GM19467 (cell line): ENCODE measurements at regions not wholly inside any gene's neighbourhood (a gene's known extent, or its start where the extent isn't known, plus 50 kb on each side); places are given as distances from the start of the nearest gene placed in this dataset.
"Not testable (repeated sequence)": the region's sequence is repeated elsewhere in the genome, so short reads cannot be mapped to it uniquely, and the experiment has no call there.

ENCODE experiments used
- ATAC-seq: cut with Tn5 transposase; IDR thresholded peaks from one replicate; pipeline ENCODE4 v1.9.1; 2021; ENCODE audit warnings: mild to moderate bottlenecking, moderate library complexity; ENCODE audit not compliant: unreplicated experiment

DNA sequence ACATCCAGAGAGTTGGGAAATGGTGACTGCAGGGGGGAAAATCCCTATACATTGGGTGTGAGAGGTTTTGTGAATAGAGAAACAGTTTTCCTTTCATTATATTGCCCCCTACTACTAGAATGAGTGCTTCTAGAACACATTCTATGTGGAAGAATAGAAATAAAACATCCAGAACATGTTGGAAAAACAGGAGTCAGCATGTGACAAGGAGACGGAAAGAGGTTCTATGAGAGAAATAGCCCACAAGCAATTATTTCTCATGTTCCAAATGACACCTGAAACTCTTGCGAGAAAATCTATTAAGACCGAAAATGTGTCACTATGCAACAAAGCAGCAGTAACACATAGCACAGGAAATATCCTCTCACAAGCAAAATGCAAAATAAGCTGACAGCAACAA lies 202.7 kb upstream of the SPOPL start:
- peak; percentile 66 for ATAC-seq

DNA sequence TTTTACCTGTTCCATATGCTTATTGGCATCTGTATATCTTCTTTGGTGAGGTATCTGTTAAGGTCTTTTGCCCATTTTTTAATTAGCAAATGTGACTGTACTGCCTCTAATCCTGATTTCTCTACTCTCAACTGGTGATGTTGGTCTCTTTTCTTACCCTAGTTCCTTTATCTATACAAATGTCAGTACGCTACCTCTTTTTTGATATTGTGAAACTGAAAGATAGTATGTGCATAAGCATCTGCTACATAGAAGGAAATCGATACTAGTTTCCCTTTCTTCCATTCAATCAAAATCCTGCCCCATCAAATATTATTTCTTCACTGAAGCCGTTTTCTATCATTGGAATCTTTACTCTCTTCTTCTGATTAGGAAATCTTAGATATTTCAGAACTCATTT lies 194.9 kb upstream of the SPOPL start:
- ATAC-seq = no peak

DNA sequence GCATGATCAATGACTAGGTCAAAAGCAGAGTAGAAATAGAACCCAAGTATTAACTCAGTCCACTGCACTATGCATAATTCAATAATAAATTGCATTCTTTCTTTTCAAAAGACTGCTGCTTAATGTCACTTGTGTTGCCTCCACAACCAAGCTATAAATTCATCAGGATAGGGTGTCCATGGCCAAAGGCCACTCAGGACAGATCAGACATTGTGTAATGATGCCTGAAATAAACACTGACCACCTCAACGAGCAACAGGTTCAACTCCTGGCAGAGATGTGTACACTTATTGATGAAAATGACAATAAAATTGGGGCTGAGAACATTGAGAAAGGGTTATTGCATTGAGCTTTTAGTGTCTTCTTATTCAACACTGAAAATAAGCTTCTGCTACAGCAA lies 194.5 kb upstream of the SPOPL start:
- ATAC-seq = no peak

DNA sequence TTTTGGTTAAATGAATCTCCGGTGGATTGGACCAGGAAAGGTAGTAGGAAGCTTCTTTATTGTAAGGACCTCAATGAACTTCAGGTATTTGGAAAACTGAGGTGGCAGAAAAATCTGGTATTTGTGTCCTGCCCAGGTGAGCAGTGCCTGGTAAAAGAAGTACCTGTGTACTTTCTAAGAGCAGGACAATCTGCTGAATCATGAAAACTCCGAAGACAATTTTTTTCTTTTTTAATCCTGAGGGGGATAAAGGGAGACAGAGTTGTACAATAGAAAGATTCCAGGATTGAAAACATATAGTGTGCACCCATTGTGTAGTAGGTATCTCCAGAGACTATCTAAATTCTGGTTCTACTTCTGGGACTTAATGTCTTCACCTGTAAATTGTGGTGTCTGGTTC lies 191.8 kb upstream of the SPOPL start:
- no peak for ATAC-seq

DNA sequence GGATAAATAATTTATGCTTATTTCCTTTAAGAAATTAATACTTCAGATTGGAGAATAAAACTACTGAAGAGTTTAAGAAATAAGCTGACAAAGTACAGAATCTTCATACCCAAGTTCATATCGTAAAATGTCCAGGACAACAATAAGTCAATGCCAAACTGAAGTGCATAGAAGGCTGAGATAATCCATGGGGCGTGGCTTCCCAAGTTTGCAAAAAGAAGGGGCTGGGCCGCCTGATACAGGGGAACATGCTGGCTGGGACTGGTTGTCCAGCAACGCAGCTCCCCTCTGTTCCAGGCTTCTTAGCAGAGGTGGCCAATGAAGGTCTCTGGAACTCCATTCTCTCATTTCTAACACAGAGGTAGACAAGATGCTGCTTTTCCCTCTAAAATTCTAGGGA lies 189.5 kb upstream of the SPOPL start:
- ATAC-seq = no peak

DNA sequence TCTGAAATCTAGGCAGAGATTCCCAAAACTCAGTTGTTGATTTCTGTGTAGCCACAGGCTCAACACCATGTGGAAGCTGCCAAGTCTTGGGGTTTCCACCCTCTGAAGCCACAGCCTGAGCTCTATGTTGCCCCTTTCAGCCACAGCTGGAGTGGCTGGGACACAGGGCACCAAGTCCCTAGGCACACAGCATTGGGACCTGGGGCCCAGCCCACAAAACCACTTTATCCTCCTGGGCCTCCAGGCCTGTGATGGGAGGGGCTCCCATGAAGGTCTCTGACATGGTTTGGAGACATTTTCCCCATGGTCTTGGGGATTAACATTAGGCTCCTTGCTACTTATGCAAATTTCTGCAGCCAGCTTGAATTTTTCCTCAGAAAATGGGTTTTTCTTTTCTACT lies 186.0 kb upstream of the SPOPL start:
- not testable (repeated sequence) for ATAC-seq

DNA sequence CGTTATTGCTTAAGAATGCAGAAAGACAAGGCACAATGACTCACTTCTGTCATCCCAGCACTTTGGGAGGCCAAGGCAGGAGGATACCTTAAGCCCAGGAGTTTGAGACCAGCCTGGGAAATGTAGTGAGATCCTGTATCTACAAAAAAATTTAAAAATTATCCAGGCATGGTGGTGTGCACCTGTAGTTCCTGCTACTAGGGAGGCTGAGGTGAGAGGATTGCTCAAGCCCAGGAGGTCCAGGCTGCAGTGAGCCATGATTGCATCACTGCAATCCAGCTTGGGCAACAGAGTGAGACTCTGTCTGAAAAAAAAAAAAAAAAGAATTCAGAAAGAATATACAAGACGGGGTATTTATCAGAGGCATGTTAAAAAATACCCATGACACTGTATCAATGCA lies 182.0 kb upstream of the SPOPL start:
- ATAC-seq = no peak

DNA sequence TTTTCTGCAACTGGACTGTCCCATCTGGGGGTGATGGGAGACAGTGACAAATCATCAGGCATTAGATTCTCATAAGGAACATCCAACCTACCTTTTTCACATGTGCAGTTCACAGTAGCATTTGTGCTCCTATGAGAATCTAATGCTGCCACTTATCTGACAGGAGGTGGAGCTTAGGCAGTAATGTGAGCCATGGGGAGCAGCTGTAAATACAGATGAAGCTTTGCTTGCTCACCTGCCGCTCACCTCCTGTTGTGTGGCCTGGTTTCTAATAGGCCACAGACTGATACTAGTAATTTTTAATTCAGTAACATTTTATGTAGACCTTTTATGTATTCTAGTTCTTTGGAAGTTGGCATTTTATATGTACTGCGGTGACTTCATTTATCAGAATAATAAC lies 180.1 kb upstream of the SPOPL start:
- ATAC-seq = no peak

DNA sequence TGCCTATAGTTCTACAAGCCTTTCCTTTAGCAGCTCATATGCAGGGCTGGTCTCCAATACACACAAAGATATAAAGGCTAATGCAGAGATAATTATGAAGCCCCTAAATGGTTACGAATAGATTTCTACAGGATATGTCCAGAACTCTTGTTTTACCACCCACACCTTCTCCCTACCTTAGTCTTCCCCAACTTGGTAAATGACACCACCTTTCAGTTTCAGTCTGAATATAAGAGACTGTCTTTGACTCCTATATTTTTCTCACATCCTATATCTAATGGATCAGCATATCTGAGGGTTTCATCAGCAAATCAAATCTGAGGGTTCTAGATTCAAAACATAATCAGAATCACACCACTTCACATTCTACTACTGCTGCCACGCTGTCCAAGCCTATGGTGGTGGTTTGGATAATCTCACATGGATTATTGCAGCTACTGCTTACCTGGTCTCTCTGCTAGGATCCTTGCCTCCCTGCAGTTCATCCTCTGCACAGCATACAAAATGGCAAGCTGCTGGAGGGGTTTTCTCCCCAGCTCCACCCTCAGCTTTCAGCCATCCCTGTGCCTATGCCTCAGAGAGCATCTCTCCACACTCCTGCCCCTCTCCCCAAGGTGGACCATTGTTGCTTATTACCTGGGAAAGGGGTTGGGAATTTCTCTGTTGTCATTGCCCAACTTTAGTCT lies 178.0 kb upstream of the SPOPL start:
- ATAC-seq = no peak

DNA sequence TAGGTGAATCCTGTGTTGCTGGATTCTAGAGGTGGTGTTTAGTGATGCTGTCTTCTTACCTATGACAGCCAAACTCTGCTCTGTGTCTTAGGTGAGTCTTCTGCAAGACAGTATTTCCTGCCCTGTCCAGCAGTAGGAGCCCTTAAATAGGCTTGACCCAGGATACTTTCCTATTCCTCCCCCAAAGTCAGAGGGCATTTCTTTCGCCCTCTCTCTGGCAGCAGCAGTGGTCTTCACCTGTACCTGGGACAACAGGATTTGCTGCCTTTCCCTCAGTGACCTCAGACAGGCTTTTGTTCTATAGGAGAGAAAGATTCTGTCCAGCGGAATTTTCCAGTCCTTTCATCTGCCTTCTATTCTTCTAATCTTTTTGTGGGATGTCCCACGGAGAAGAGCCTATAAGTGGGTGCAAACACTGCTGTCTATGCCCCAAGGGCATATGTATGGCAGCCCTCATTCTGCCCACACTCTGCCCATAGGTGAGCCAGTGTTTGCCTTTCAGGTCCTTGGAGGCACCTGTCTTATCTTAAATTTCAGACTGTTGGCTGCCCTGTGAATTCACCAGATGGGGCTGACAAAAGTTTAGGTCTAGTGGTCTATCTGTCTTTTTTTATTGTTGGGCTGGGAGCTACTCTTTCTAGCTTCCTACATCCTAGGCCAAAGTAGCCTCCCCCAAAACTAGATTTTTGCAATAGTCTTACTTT lies 177.3 kb upstream of the SPOPL start:
- ATAC-seq = no peak

DNA sequence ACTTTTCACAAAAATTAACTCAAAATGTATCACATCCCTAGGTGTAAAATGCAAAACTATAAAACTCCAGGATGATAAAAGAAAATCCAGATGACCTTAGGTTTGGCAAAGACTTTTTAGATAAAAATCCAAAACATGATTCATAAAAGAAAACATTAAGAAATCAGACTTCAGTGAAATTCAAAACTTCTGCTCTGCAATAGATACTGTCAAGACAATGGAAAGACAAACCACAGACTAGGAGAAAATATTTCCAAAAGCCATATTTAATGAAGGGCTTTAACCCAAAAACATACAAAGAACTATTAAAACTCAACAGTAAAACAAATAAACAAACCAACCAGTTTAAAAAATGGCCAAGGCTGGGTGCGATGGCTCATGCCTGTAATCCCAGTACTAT lies 173.6 kb upstream of the SPOPL start:
- ATAC-seq = no peak

DNA sequence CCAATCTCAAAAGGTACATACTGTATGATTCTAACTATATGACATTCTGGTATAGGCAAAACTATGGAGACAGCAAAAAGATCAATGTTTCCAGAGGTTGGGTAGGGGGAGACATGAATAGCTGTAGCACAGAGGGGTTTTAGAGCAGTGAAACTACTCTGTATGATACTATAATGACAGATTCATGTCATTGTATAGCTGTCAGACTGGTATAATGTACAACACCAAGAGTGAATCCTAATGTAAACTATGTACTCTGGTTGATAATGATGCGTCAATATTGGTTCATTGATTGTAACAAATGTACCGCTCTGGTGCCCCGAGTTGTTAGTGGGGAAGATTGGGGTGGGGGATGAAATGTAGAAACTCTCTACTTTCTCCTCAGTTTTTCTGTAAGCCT lies 172.4 kb upstream of the SPOPL start:
- no peak for ATAC-seq

DNA sequence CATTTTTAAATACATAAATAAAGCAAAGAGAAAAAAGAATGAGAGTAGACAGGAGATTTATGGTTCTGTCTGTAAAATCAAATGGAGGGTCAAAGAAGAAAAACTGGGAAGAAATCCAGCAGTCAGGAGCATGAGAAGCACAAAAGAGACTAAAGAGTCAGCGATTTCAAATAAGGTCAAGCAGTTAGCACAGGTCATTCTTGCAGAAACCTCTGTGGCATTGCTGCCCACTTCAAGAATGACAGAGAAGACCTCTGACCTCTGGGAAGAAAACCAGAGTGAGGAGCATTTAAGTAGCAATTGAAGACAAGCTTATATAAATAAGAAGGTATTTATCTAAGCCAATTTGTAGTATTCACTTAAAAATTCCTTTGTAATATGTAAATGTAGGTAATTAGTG lies 172.0 kb upstream of the SPOPL start:
- ATAC-seq = no peak

DNA sequence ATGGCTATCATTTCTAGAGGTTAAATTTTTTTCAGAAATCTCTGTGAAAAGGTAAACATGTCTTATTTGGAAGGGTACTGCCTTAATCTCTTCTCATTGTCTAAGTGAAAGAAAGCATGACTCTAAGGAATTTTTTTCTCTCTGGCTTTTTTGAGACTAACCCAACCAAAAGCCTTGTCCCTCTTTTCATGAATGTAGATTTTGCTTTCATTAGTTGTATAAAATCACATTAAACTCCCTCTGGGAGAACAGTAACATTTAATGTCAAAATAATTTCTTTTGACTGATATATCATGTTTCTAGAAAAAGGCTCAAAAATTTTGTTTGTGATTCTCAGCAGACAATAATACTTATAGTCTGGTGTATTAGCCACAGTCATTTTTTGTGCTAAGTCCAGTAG lies 168.4 kb upstream of the SPOPL start:
- ATAC-seq = no peak

DNA sequence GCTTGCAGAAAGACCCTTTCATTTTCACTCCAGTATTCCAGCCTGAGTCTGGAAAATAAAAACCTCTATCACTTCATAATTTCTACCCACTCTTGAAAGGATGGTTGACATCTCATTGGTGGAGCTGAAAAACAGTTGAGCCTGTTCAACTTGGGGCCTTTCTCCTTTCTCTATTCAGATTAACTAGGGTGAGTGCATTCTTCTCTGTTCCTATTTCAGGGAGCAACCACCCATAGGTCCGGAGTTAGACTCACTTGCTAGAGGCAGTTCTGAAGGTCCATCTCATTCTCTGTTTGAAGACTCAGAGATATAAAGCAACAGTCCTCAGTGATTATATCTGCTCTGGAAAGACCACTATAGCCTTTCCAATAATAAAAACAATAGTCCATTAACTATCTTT lies 167.9 kb upstream of the SPOPL start:
- no peak for ATAC-seq

DNA sequence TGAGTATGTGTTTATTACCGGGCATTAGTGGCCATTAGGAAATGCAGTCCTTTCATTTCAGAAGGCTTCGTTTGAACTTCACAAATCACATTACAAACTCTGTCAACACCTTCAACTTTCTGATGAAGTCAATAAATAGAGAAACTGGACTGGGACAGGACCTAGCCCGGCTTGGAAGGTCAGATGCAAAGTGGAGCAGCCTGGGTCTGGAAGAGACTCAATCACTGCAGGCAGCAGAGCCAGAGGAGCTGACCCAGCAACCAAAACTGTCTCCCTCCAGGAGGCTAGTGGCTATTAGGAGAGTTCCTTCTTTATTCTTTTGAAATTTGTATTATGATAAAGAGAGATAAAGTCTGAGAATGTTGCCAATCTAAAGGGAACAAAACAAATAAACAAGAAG lies 167.2 kb upstream of the SPOPL start:
- no peak for ATAC-seq

DNA sequence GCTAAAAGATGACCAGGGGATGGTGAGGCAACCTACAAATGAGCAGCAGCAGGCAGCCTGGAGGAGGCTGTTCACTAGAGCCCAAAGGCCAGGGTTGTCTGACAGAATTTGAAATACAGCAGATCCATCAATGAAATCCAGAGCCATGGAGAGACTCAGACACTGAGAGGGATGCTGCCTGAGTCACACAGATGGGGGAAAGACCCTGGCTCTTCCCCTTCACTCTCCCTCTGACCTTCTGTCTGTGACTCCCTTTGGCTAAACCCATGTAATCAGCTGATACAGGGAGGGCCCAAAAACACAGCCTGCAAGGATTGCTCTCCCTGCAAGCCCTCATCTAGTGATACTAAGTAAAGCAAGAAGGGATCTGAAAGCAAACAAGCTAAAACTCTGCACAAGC lies 166.5 kb upstream of the SPOPL start:
- no peak for ATAC-seq

DNA sequence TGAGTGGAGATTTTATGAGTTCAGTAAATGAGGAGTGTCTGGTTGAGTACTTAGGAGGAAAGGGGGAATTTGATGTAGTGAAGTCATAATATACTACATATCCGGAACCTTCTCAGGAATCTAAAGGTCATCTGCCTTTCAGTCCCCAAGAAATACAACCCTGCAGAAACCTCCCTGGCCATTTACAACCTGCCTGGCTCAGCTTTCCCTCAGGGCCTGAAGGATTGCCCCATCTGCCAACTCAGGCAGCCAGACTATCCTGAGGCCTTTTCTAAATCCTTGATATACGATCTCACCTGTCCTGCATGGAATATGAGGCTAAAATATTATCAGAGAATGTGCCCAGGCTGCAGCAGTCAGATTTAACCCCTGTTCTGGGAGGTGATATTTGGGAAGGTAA lies 165.4 kb upstream of the SPOPL start:
- no peak for ATAC-seq

DNA sequence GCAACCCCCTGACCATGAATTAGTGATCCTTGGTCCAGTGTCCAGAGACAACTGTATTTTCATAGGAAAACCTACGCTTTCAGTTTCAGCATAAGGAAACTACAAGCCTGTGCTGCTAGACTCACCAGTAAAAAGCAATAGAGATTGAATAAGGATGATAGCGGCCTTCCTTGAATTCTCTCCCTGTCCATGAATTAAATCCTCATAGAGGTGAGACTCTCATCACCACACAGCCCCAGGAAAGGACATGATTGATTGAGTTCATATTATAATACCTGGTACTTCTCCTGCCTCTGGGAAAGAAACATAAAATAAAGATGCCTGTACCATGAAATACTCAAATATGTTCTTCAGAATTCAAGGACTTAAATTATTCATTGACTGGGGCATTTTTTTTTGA lies 146.3 kb upstream of the SPOPL start:
- no peak for ATAC-seq

DNA sequence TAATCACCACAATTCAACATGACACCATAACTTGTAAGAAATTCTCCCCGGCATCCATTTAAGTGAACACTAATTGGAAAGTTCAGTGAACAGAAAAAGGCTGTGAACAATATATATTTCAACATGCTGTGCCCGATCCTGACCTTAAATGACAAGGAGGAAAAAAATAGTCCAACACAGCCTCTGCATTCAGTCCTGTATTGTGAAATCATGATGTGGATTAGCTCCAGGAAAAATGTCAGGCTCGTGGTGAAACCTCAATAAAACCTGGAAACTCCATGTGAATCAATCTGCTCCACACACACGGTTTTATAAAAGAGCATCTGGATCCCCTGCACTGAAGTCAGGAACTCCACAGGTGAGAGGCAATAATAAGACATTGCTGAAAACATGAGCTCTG lies 145.4 kb upstream of the SPOPL start:
- no peak for ATAC-seq

DNA sequence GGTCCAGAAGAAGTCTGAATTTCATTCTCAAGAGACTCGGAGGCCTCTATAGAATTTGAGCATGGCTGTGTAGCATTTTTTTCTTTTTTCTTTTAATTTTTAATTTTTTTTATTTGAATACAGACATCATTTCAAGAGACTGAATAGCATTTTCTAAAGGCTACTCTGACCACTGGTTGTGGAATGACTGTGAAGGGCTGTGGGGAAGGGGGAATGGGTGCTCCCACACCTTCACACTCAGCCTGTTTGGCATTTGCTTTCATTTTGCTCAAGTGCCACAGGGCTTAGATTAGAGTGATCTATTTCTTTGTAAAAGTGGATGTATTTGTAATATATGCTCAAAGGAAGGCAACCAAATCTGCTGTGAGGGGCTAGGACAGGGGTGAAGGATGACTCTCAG lies 142.0 kb upstream of the SPOPL start:
- peak; percentile 67 for ATAC-seq

DNA sequence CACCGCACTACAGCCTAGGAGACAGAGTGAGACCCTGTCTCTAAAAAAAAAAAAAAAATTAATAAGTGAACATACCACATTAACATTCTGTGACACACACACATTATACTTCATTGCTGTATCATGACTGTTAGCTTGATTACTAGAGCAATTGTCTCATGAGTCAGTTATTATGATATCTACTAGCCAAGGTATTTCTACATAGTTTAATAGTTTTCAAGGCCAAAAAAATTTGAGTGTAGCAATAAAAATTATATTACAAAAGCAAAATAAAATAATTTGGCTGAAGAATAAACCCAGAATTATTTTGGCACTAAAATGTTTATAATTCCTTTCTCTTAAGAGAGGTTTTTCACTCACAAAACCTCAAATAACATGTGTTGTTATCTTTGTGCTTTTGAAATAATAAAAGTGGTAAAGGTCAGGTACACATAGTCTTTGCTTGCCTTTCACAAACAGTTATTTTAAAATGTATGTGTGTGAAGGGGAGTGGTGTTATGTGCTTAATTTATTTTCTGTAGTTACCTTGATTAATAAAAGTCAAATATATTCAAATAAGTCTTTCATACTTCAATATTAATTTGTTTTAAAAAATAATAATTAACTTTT lies 136.9 kb upstream of the SPOPL start:
- ATAC-seq = no peak

DNA sequence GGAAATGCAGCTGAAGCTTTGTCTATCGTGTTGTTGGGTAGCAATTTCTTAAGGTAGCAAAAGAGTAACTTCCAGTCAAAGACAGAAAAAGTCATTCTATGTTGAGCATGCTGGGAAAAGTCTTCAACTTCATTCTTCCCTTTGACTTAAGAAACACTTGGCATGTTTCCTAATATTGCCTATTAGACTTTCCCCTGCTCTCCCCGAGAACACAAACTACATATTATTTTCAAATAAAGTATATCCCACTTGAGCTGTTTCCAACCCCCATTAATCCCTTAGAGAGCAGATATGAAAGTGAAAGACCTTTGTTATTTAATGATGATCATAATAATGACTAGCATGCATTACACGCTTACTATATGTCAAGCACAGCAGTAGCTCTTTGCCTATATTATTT lies 136.0 kb upstream of the SPOPL start:
- ATAC-seq = no peak
